ENCODE measurements at regions not wholly inside any gene's neighbourhood (a gene's known extent, or its start where the extent isn't known, plus 50 kb on each side); places are given as distances from the start of the nearest gene placed in this dataset.

- Histone ChIP-seq H3K36me3 (ENCODE audit: control insufficient read depth in 1 of 2, insufficient read depth in 2 of 2, low read depth in 1 of 2, low read length in 2 of 2) (no peaks in the 10 kb centered on the region), H3K4me1 (ENCODE audit: control insufficient read depth, insufficient read depth, low read depth, low read length) (no peaks in the 10 kb centered on the region), H3K4me3 (ENCODE audit: insufficient read depth in 1 of 2, low read depth in 1 of 2, low read length in 2 of 2) (no peak overlapping the region), H3K79me1 (replicated peaks; ENCODE audit: low read length, poor library complexity, severe bottlenecking) (no peaks in the 10 kb centered on the region), H4K8ac (ENCODE audit: low read length) (no peak overlapping the region), H2AK5ac (ENCODE audit: low read length, severe bottlenecking) (no peak overlapping the region), H2BK15ac (ENCODE audit: low read depth, poor library complexity, severe bottlenecking) (no peak overlapping the region), H2BK120ac (ENCODE audit: low read depth, low read length) (no peak overlapping the region), H3K4me2 (ENCODE audit: low read length, poor library complexity, severe bottlenecking) (no peak overlapping the region), H3K18ac (ENCODE audit: low read depth in 1 of 2, low read length in 2 of 2) (no peak overlapping the region), H3K9me3 (ENCODE audit: control insufficient read depth, low read length) (peaks cover 6% of the 10 kb centered on the region), H2BK12ac (ENCODE audit: low read length in 2 of 2) (no peak overlapping the region), H4K91ac (ENCODE audit: low read length) (no peak overlapping the region), H3K27ac (ENCODE audit: low read length, poor library complexity, severe bottlenecking) (no peak overlapping the region), H3K4ac (ENCODE audit: low read depth in 1 of 2, low read length in 2 of 2) (no peak overlapping the region), H2BK5ac (ENCODE audit: low read depth, low read length, poor library complexity, severe bottlenecking) (no peak overlapping the region), H3K23ac (ENCODE audit: low read length in 2 of 2) (no peak overlapping the region), H3K14ac (ENCODE audit: low read length in 2 of 2) (no peak overlapping the region), H3K27me3 (ENCODE audit: control insufficient read depth in 1 of 2, insufficient read depth in 1 of 2, low read length in 2 of 2) (no peaks in the 10 kb centered on the region), H3K9ac (ENCODE audit: low read length) (no peak overlapping the region), H2AFZ (ENCODE audit: low read depth, low read length) (no peak overlapping the region)
- no peak for DNase-seq
- WGBS = 1% methylated on average over 2 of the region's 2 CpGs
These were observed 561.6 kb downstream of the TCERG1L start for GRCh38 chr10:130749911-130750310.

- no peak overlapping the region for H3K4me3 ChIP-seq (ENCODE audit: insufficient read depth in 1 of 2, low read depth in 1 of 2, low read length in 2 of 2)
- no peak overlapping the region for H4K91ac ChIP-seq (ENCODE audit: low read length)
- no peak overlapping the region for H3K23ac ChIP-seq (ENCODE audit: low read length in 2 of 2)
- no peaks in the 10 kb centered on the region for H3K36me3 ChIP-seq (ENCODE audit: control insufficient read depth in 1 of 2, insufficient read depth in 2 of 2, low read depth in 1 of 2, low read length in 2 of 2)
- H3K9me3 ChIP-seq (ENCODE audit: control insufficient read depth, low read length) = peaks cover 12% of the 10 kb centered on the region
- no peak overlapping the region for H3K27ac ChIP-seq (ENCODE audit: low read length, poor library complexity, severe bottlenecking)
- H3K18ac ChIP-seq (ENCODE audit: low read depth in 1 of 2, low read length in 2 of 2) = no peak overlapping the region
- H2BK12ac ChIP-seq (ENCODE audit: low read length in 2 of 2) = no peak overlapping the region
- no peak overlapping the region for H2BK120ac ChIP-seq (ENCODE audit: low read depth, low read length)
- no peaks in the 10 kb centered on the region for H3K4me1 ChIP-seq (ENCODE audit: control insufficient read depth, insufficient read depth, low read depth, low read length)
- no peak overlapping the region for H4K8ac ChIP-seq (ENCODE audit: low read length)
- H3K14ac ChIP-seq (ENCODE audit: low read length in 2 of 2) = no peak overlapping the region
- 25% methylated on average over 2 of the region's 2 CpGs for WGBS
- no peak overlapping the region for H2AFZ ChIP-seq (ENCODE audit: low read depth, low read length)
- no peak overlapping the region for H3K9ac ChIP-seq (ENCODE audit: low read length)
- no peaks in the 10 kb centered on the region for H3K79me1 ChIP-seq (replicated peaks; ENCODE audit: low read length, poor library complexity, severe bottlenecking)
- no peaks in the 10 kb centered on the region for H3K27me3 ChIP-seq (ENCODE audit: control insufficient read depth in 1 of 2, insufficient read depth in 1 of 2, low read length in 2 of 2)
- no peak overlapping the region for H3K4me2 ChIP-seq (ENCODE audit: low read length, poor library complexity, severe bottlenecking)
- no peak overlapping the region for H3K4ac ChIP-seq (ENCODE audit: low read depth in 1 of 2, low read length in 2 of 2)
- H2BK5ac ChIP-seq (ENCODE audit: low read depth, low read length, poor library complexity, severe bottlenecking) = no peak overlapping the region
- no peak overlapping the region for H2AK5ac ChIP-seq (ENCODE audit: low read length, severe bottlenecking)
- no peak for DNase-seq
- no peak overlapping the region for H2BK15ac ChIP-seq (ENCODE audit: low read depth, poor library complexity, severe bottlenecking)
These were observed 561.1 kb downstream of the TCERG1L start for GRCh38 chr10:130750441-130750840.

- no peak overlapping the region for H2AFZ ChIP-seq (ENCODE audit: low read depth, low read length)
- no peak overlapping the region for H2BK12ac ChIP-seq (ENCODE audit: low read length in 2 of 2)
- peak overlapping the region; percentile 11 for H4K91ac ChIP-seq (ENCODE audit: low read length)
- H3K4ac ChIP-seq (ENCODE audit: low read depth in 1 of 2, low read length in 2 of 2) = no peak overlapping the region
- no peak overlapping the region for H2BK15ac ChIP-seq (ENCODE audit: low read depth, poor library complexity, severe bottlenecking)
- H3K36me3 ChIP-seq (ENCODE audit: control insufficient read depth in 1 of 2, insufficient read depth in 2 of 2, low read depth in 1 of 2, low read length in 2 of 2) = no peaks in the 10 kb centered on the region
- H3K4me2 ChIP-seq (ENCODE audit: low read length, poor library complexity, severe bottlenecking) = no peak overlapping the region
- H4K8ac ChIP-seq (ENCODE audit: low read length) = no peak overlapping the region
- H2BK5ac ChIP-seq (ENCODE audit: low read depth, low read length, poor library complexity, severe bottlenecking) = no peak overlapping the region
- no peak for DNase-seq
- H3K9me3 ChIP-seq (ENCODE audit: control insufficient read depth, low read length) = peaks cover 14% of the 10 kb centered on the region
- H3K4me1 ChIP-seq (ENCODE audit: control insufficient read depth, insufficient read depth, low read depth, low read length) = no peaks in the 10 kb centered on the region
- H3K18ac ChIP-seq (ENCODE audit: low read depth in 1 of 2, low read length in 2 of 2) = no peak overlapping the region
- no peak overlapping the region for H3K9ac ChIP-seq (ENCODE audit: low read length)
- H3K27me3 ChIP-seq (ENCODE audit: control insufficient read depth in 1 of 2, insufficient read depth in 1 of 2, low read length in 2 of 2) = no peaks in the 10 kb centered on the region
- H2BK120ac ChIP-seq (ENCODE audit: low read depth, low read length) = no peak overlapping the region
- no peaks in the 10 kb centered on the region for H3K79me1 ChIP-seq (replicated peaks; ENCODE audit: low read length, poor library complexity, severe bottlenecking)
- H3K23ac ChIP-seq (ENCODE audit: low read length in 2 of 2) = no peak overlapping the region
- no peak overlapping the region for H2AK5ac ChIP-seq (ENCODE audit: low read length, severe bottlenecking)
- H3K27ac ChIP-seq (ENCODE audit: low read length, poor library complexity, severe bottlenecking) = no peak overlapping the region
- H3K14ac ChIP-seq (ENCODE audit: low read length in 2 of 2) = no peak overlapping the region
- no peak overlapping the region for H3K4me3 ChIP-seq (ENCODE audit: insufficient read depth in 1 of 2, low read depth in 1 of 2, low read length in 2 of 2)
- WGBS = 84% methylated on average over 15 of the region's 15 CpGs
These were observed 560.2 kb downstream of the TCERG1L start for GRCh38 chr10:130751106-130751840.

- Histone ChIP-seq H3K23ac (ENCODE audit: low read length in 2 of 2) (no peak overlapping the region), H2BK12ac (ENCODE audit: low read length in 2 of 2) (no peak overlapping the region), H2BK15ac (ENCODE audit: low read depth, poor library complexity, severe bottlenecking) (no peak overlapping the region), H3K9ac (ENCODE audit: low read length) (no peak overlapping the region), H3K18ac (ENCODE audit: low read depth in 1 of 2, low read length in 2 of 2) (no peak overlapping the region), H3K27me3 (ENCODE audit: control insufficient read depth in 1 of 2, insufficient read depth in 1 of 2, low read length in 2 of 2) (no peaks in the 10 kb centered on the region), H4K91ac (ENCODE audit: low read length) (no peak overlapping the region), H3K4me1 (ENCODE audit: control insufficient read depth, insufficient read depth, low read depth, low read length) (no peaks in the 10 kb centered on the region), H4K8ac (ENCODE audit: low read length) (no peak overlapping the region), H3K4me2 (ENCODE audit: low read length, poor library complexity, severe bottlenecking) (no peak overlapping the region), H3K79me1 (replicated peaks; ENCODE audit: low read length, poor library complexity, severe bottlenecking) (no peaks in the 10 kb centered on the region), H2BK120ac (ENCODE audit: low read depth, low read length) (no peak overlapping the region), H3K4me3 (ENCODE audit: insufficient read depth in 1 of 2, low read depth in 1 of 2, low read length in 2 of 2) (no peak overlapping the region), H2AFZ (ENCODE audit: low read depth, low read length) (no peak overlapping the region), H3K4ac (ENCODE audit: low read depth in 1 of 2, low read length in 2 of 2) (no peak overlapping the region), H3K27ac (ENCODE audit: low read length, poor library complexity, severe bottlenecking) (no peak overlapping the region), H3K36me3 (ENCODE audit: control insufficient read depth in 1 of 2, insufficient read depth in 2 of 2, low read depth in 1 of 2, low read length in 2 of 2) (no peaks in the 10 kb centered on the region), H3K9me3 (ENCODE audit: control insufficient read depth, low read length) (peaks cover 14% of the 10 kb centered on the region), H3K14ac (ENCODE audit: low read length in 2 of 2) (no peak overlapping the region), H2BK5ac (ENCODE audit: low read depth, low read length, poor library complexity, severe bottlenecking) (no peak overlapping the region), H2AK5ac (ENCODE audit: low read length, severe bottlenecking) (no peak overlapping the region)
- WGBS = 66% methylated on average over 6 of the region's 8 CpGs
- DNase-seq = no peak
These were observed 559.7 kb downstream of the TCERG1L start for GRCh38 chr10:130751851-130752250.
